IPS DF 19.7 (cell line): ENCODE measurements at regions not wholly inside any gene's neighbourhood (a gene's known extent, or its start where the extent isn't known, plus 50 kb on each side); places are given as distances from the start of the nearest gene placed in this dataset.

Experiments
- DNase-seq: peaks from one replicate; pipeline ENCODE4 v3.0.0-alpha.2; 2013; ENCODE audit warnings: low read depth, low spot score

DNA sequence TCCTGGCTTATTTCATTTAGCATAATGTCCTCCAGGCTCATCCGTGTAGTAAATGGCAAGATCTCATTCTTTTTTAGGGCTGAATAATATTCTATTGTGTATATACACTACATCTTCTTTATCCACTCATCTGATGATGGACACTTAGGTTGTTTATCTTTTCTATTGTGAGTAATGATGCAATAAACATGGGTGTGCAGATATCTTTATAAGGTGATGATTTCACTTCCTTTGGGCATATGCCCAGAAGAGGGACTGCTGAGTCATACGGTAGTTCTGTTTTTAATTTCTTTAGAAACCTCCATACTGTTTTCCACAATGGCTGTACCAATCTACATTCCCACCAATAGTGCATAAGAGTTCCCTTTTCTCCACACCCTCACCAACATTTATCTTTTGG is 317.6 kb upstream of the CNKSR2 start:
- no peak for DNase-seq

DNA sequence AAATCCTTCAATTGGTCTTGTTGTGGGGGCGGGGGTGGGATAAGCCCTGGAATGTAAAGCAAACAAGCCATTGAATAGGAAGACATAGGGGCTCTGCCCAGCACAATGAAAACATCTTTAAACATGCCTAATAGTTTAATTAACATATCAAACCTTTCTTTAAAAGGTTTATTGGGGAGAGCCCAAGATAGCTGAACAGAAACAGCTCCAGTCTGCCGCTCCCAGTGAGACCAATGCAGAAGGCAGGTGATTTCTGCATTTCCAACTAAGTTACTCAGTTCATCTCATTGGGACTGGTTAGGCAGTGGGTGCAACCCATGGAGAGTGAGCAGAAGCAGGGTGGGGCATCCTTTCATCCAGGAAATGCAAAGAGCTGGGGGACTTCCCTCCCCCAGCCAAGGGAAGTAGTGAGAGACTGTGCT is 327.2 kb upstream of the CNKSR2 start:
- peak; percentile 40 for DNase-seq

DNA sequence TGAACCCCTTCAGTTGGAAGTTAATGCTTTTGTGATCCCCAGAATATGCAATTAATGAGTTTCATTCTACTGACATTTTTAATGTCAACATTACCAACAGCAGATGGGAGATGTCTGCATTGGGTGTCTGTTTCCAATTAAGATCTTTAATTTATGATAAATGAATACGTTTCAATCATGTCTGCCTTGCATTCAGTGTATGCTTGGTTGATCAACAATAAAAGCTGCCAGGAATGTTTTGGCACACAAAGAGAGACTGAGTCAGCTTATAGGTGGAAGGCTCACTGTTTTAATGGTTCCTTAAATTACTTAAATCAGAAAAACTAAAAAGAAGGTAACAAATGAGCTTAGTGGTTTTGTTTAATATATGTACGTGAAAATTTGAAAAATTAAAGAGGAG is 359.9 kb upstream of the CNKSR2 start:
- no peak for DNase-seq

GRCh38 chrX:21004835-21005234 is 369.4 kb upstream of the CNKSR2 start:
- no peak for DNase-seq

DNA sequence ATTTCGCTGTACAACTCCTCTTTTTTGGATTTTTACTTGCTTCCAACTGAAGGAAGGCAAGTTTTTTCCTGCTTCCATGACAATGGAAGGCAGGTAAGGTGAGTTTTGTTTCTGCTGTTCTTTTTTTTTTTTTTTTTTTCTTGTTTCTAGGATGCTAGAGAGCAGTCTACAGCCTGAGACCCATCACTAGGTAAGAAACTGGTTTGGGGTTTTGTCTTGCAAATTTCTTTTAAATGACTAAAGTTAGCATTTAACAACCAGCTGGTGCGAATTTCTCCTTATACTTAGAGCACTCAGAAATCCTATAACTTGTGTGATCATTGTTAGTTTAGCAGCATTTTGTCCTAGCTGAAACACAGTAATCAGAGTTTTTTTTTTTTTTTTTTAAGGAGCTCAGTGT is 378.4 kb upstream of the CNKSR2 start:
- peak; percentile 20 for DNase-seq

- no peak for DNase-seq
These were observed 384.9 kb upstream of the CNKSR2 start for GRCh38 chrX:20989361-20989760.

DNA sequence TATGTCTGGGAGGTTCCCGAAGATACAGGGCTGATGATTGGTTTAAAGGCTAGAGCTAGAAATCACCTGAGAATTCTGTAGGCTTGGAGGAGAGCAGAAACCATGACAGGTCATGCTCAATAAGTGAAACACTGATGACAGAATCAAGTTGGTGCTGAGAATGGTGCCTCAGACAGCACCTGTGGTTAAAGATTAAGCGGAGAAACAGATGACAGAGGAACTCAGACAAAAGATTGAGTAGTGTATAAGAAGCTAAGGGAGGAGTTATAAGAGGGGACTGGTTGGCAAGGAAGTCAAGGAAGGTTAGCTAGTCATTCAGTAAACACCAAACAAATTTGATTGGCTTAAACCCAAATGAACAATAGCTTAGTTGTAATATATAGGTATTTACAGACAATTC is 385.4 kb upstream of the CNKSR2 start:
- DNase-seq, result no peak

DNA sequence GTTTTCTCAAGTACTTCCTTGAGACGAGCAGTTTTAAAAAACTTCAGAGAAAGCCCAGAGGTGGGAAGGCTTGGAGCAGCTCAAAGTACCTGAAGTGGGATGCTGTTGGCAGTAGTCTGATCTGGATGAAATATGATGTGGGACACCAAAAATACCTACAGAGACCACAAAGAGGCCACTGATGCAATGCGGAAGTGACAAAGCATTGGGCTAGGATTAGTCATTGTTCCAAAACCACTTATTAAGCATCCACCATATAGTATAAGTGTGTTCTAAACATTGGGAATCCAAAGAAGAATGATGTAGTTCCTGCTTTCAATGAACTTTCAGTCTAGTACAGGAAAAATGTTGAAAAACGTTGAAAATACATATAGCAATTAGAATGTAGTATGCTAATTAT is 386.1 kb upstream of the CNKSR2 start:
- no peak for DNase-seq

DNA sequence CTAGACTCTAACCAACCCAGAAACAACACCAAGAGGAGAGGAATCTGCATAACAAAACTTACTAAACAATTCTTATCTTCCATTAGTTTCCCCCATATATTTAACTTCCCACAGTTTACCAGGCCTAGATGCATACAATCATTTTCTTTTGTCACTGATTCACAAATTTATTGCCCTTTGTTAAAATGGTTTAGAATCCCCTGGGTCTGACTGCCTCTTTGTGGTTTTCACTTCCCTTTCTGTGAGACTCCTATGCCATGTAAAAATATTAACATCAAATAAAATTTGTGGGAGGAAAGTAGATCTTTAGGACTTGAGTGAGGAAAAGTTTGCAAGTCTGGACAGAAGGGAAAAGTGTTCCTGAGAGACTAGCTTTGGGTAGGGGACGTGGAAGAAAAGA is 393.8 kb upstream of the CNKSR2 start:
- DNase-seq, result no peak

- DNase-seq, result no peak
These were observed 399.9 kb upstream of the CNKSR2 start for GRCh38 chrX:20974326-20974725.

- peak; percentile 17 for DNase-seq
These were observed 401.2 kb upstream of the CNKSR2 start for GRCh38 chrX:20973038-20973437.

GRCh38 chrX:20971250-20971649 is 403.0 kb upstream of the CNKSR2 start:
- no peak for DNase-seq

DNA sequence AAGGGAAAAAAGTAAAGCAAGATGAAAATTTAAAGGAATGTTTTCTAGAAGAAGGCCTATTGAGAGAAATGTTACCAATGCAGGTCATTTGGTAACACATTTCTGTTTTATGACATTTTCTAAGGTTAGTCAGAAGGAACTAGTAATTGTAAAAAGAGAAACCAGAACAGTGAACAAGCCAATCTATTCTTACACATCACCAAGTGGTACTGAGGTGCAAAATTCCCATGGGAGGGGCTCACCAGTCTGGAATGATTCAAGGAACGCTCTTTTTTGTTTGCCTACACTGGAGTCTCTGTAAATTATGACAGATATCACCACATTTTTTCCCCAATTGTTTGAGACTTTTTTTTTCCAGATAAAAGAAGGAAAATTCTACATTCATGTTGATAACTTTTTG is 404.7 kb upstream of the CNKSR2 start:
- DNase-seq, result no peak

DNA sequence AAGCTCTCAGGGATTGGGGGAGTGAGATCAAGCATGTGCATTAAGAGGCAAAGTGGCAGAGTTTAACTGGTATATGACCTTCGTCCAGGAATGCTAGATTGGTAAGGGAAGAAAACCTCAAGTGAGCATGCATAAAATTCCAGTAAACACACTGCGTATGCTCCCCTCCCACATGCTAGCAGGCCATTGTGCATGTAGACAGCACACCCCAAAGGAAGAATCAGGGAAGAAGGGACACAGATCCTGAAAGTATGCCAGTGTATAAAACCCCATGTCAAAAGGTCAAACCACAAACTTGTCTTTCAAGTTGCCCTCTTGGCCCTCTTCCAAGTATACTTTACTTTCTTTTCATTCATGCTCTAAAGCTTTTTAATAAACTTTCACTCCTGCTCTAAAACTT is 405.2 kb upstream of the CNKSR2 start:
- DNase-seq, result no peak

DNA sequence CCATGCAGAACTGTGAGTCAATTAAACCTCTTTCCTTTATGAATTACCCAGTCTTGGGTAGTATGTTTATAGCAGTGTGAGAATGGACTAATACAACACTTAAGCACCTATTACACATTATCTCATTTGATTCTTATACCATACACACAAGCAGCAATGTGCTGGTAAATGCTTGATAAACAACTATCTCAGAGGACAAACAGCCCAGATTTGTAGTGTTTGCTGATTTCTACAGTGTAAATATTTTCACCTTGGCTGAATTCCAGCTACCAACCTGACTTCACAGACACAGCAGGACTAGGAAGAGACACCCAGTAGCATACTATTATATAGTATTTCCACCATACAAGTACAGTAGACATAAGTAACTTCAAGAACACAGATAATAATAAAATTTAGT is 406.5 kb upstream of the CNKSR2 start:
- no peak for DNase-seq

DNA sequence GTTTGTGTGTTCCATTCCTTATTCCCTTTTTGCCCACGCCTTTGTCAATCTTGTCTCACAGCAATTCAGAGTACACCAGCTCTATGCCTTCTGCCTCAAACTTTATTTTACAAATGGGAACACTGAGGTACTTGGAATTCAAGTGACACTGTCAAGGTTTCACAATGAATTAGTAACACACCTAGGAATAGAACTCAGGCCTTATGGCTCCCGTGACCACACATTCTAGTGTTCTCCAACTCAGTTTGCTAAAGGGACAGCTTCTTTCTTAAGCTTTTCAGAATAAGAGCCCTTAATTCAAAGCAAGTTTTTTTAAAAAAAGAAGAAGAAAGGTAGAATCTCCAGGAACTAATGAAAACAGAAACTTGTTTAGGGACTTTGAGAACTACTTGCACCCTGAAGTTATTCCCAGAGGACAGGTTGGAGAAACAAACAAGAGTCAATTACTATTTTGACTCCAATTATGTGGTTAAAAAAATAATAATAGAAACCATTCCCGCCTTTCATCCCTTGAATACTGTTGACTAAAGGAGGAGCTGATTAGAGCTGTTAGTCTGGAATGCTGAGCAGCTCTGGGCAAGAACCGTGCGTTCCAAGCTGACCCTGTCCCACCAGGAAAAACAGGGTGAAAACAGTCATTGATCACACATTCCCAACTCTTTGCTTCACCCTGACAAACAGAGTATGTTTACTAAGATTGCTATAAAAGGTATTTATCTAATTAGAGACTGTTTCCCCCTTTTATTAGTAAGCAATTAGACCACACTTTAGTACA is 408.8 kb upstream of the CNKSR2 start:
- DNase-seq, result no peak

- DNase-seq, result no peak
These were observed 420.2 kb upstream of the CNKSR2 start for GRCh38 chrX:20954014-20954413.

DNA sequence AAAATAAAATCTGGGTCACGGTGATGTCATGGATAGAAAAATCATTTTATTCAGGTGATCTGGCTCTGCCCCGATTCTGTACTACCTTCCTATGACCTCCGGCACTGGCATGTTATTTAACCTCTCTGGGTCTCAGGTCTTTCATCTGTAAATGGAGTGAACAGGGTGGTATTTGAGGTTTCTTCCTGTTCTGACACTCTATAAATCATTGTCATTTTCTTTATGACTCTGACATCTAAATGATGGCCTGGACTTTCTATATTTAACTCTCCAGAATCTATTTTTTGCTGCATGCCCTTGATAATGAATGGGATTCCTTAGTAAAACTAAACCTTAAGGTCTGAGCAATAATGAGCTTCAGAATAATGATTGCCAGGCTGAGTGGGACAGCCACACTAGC is 422.0 kb upstream of the CNKSR2 start:
- no peak for DNase-seq

DNA sequence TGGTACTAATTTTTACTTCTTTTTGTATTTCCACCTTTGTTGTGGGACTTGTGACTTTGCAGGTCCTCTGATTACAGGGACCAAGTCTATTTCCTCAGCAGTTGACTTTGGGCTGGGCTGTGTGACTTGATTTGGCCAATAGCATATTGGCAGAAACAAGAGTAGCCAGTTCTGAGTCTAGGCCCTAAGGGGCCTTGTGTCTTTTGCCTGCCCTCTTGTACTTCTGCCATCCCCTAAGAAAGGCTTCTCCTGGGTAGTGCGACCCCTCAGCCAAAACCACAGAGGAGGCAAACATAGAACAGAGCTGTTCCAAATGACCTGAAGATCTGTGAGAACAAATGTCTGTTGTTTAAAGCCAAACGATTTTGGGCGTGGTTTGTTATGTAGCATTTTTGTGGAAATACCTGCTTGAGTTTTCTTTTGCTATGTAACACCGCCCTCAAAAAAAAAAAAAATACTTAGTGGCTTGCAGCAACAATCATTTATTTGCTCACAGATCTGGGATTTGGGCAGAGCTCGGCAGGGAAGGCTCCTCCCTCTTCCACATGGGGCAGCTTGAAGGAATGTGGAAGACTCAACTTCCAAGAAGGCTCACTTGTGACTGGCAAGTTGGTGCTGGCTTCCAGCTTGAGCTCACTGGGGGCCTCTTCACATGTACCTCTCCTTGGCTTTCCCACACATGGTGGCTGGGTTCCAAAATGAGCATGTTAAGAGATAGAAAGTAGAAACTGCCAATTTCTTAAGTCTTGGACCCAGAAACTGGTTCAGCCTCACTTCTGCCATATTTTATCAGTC is 423.0 kb upstream of the CNKSR2 start:
- DNase-seq, result no peak

- DNase-seq, result no peak
These were observed 426.8 kb upstream of the CNKSR2 start for GRCh38 chrX:20947411-20947912.

DNA sequence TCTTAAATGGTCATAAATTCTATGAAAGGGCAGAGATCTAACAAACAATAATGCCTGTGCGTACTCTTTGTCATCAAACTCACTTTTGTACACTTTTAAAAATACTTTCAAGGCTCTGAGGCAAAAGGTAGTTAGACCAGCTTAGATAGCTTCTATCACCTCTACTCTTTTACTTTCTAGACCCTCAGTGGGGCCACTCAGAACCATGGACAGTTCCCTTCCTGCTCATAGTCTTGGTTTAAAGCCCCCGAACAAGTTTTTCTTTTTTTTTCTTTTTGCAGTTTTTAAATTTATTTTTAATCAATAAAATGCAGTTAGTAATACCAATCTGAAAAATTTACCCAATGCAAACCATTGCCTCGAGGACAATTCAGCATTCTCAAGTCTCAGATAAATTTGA is 460.5 kb upstream of the CNKSR2 start:
- DNase-seq, result no peak

- DNase-seq, result no peak
These were observed 467.6 kb upstream of the CNKSR2 start for GRCh38 chrX:20906571-20906970.

- DNase-seq, result no peak
These were observed 489.7 kb upstream of the CNKSR2 start for GRCh38 chrX:20884565-20884964.
